ENCODE measurements at regions not wholly inside any gene's neighbourhood (a gene's known extent, or its start where the extent isn't known, plus 50 kb on each side); places are given as distances from the start of the nearest gene placed in this dataset.

- Histone ChIP-seq H3K27me3 (ENCODE audit: control insufficient read depth, insufficient read depth, low read length) (no peaks in the 10 kb centered on the region), H3K4me3 (ENCODE audit: low read depth, low read length) (no peak overlapping the region), H3K36me3 (ENCODE audit: control insufficient read depth, insufficient read depth, low read length) (no peaks in the 10 kb centered on the region)
- ChIA-PET POLR2A (no interaction called here), CTCF (no interaction called here)
- no peak for DNase-seq (ENCODE audit: low read depth)
- no peak for TF ChIP-seq CTCF (IDR thresholded peaks at IDR 0.05; ENCODE audit: insufficient read depth, low read depth, low read length)
Observed at GRCh38 chr14:98698341-98698740, 573.7 kb downstream of the BCL11B start.

- Histone ChIP-seq H3K27me3 (ENCODE audit: control insufficient read depth, insufficient read depth, low read length) (no peaks in the 10 kb centered on the region), H3K4me3 (ENCODE audit: low read depth, low read length) (no peak overlapping the region), H3K36me3 (ENCODE audit: control insufficient read depth, insufficient read depth, low read length) (no peaks in the 10 kb centered on the region)
- ChIA-PET CTCF (no interaction called here), POLR2A (no interaction called here)
- no peak for DNase-seq (ENCODE audit: low read depth)
- TF ChIP-seq CTCF (IDR thresholded peaks at IDR 0.05; ENCODE audit: insufficient read depth, low read depth, low read length) = no peak
Observed at GRCh38 chr14:98700748-98701147, 571.2 kb downstream of the BCL11B start.

GRCh38 chr14:98701377-98701776 is 570.6 kb downstream of the BCL11B start:
- no peaks in the 10 kb centered on the region for H3K27me3 ChIP-seq (ENCODE audit: control insufficient read depth, insufficient read depth, low read length)
- ChIA-PET CTCF (no interaction called here), POLR2A (no interaction called here)
- no peak for DNase-seq (ENCODE audit: low read depth)
- TF ChIP-seq CTCF (IDR thresholded peaks at IDR 0.05; ENCODE audit: insufficient read depth, low read depth, low read length) = no peak
- H3K4me3 ChIP-seq (ENCODE audit: low read depth, low read length) = no peak overlapping the region
- H3K36me3 ChIP-seq (ENCODE audit: control insufficient read depth, insufficient read depth, low read length) = no peaks in the 10 kb centered on the region

GRCh38 chr14:98704441-98704840 is 567.6 kb downstream of the BCL11B start:
- no peaks in the 10 kb centered on the region for H3K36me3 ChIP-seq (ENCODE audit: control insufficient read depth, insufficient read depth, low read length)
- ChIA-PET CTCF (no interaction called here), POLR2A (no interaction called here)
- H3K4me3 ChIP-seq (ENCODE audit: low read depth, low read length) = no peak overlapping the region
- no peak for DNase-seq (ENCODE audit: low read depth)
- H3K27me3 ChIP-seq (ENCODE audit: control insufficient read depth, insufficient read depth, low read length) = no peaks in the 10 kb centered on the region
- no peak for TF ChIP-seq CTCF (IDR thresholded peaks at IDR 0.05; ENCODE audit: insufficient read depth, low read depth, low read length)

GRCh38 chr14:98705871-98706300 is 566.1 kb downstream of the BCL11B start:
- Histone ChIP-seq H3K36me3 (ENCODE audit: control insufficient read depth, insufficient read depth, low read length) (no peaks in the 10 kb centered on the region), H3K27me3 (ENCODE audit: control insufficient read depth, insufficient read depth, low read length) (no peaks in the 10 kb centered on the region), H3K4me3 (ENCODE audit: low read depth, low read length) (no peak overlapping the region)
- CTCF ChIA-PET = no interaction called here
- DNase-seq (ENCODE audit: low read depth) = no peak
- TF ChIP-seq CTCF (IDR thresholded peaks at IDR 0.05; ENCODE audit: insufficient read depth, low read depth, low read length) = no peak
- POLR2A ChIA-PET = no interaction called here
